Activated gamma-delta T cell treated with anti-CD3 and anti-CD28 coated beads, Interleukin-2, amount 50 U/mL, for 16 hours (primary cell): ENCODE measurements at regions not wholly inside any gene's neighbourhood (a gene's known extent, or its start where the extent isn't known, plus 50 kb on each side); places are given as distances from the start of the nearest gene placed in this dataset.

Source experiments
- DNase-seq: peaks from one replicate; pipeline ENCODE4 v3.0.0-alpha.2; 2020; ENCODE audit warnings: low read depth

GRCh38 chr20:52864916-52865605 is 107.1 kb upstream of the TSHZ2 start:
- no peak for DNase-seq

- no peak for DNase-seq
Observed at GRCh38 chr20:52859156-52859876, 112.8 kb upstream of the TSHZ2 start.

GRCh38 chr20:52852714-52853113 is 119.4 kb upstream of the TSHZ2 start:
- DNase-seq, result no peak

- no peak for DNase-seq
Observed at GRCh38 chr20:52847731-52848359, 124.3 kb upstream of the TSHZ2 start.

GRCh38 chr20:52847029-52847660 is 125.0 kb upstream of the TSHZ2 start:
- no peak for DNase-seq

GRCh38 chr20:52845044-52845443 is 127.1 kb upstream of the TSHZ2 start:
- no peak for DNase-seq

GRCh38 chr20:52843425-52843824 is 128.7 kb upstream of the TSHZ2 start:
- DNase-seq, result no peak

GRCh38 chr20:52841003-52841402 is 131.2 kb upstream of the TSHZ2 start:
- DNase-seq, result no peak

GRCh38 chr20:52840041-52840440 is 132.1 kb upstream of the TSHZ2 start:
- no peak for DNase-seq

GRCh38 chr20:52838510-52839241 is 133.5 kb upstream of the TSHZ2 start:
- no peak for DNase-seq

- DNase-seq, result no peak
Observed at GRCh38 chr20:52837378-52837777, 134.8 kb upstream of the TSHZ2 start.

GRCh38 chr20:52833901-52834300 is 138.3 kb upstream of the TSHZ2 start:
- no peak for DNase-seq

- no peak for DNase-seq
Observed at GRCh38 chr20:52832151-52832774, 139.9 kb upstream of the TSHZ2 start.

- DNase-seq, result no peak
Observed at GRCh38 chr20:52830598-52830997, 141.6 kb upstream of the TSHZ2 start.

GRCh38 chr20:52829111-52829510 is 143.0 kb upstream of the TSHZ2 start:
- no peak for DNase-seq

- DNase-seq, result no peak
Observed at GRCh38 chr20:52828199-52828598, 144.0 kb upstream of the TSHZ2 start.

GRCh38 chr20:52826722-52827121 is 145.4 kb upstream of the TSHZ2 start:
- DNase-seq, result no peak

- no peak for DNase-seq
Observed at GRCh38 chr20:52826321-52826720, 145.8 kb upstream of the TSHZ2 start.

- DNase-seq, result no peak
Observed at GRCh38 chr20:52824494-52825216, 147.5 kb upstream of the TSHZ2 start.

- no peak for DNase-seq
Observed at GRCh38 chr20:52823303-52823702, 148.9 kb upstream of the TSHZ2 start.
